A549 (cell line): ENCODE measurements at regions not wholly inside any gene's neighbourhood (a gene's known extent, or its start where the extent isn't known, plus 50 kb on each side); places are given as distances from the start of the nearest gene placed in this dataset.

Experiments
- ATAC-seq, 2 experiments: fragments of 200-7000 bp in 1 of 2; fragments of >200 bp in 1 of 2; cut with Nextera tagmentation in 1 of 2; cut with Tn5 transposase in 1 of 2; 3 replicates each; pipeline versions ENCODE4 v1.8.0 to v1.9.1; 2018 to 2020; ENCODE audit warnings: mild to moderate bottlenecking in 1 of 2, moderate library complexity in 1 of 2
- CTCF ChIA-PET: fragments of 300-600 bp; sonication (Branson Sonifier 250); formaldehyde crosslinking; extraction: SDS; loops from one replicate; lab custom pipeline; 2021; ENCODE audit warnings: antibody characterized with exemption, inconsistent platforms; lab: Yijun Ruan, JAX
- POLR2A ChIA-PET: fragments of 350-600 bp; formaldehyde crosslinking; extraction: SDS; loops from one replicate; lab custom pipeline; 2021; ENCODE audit warnings: antibody characterized with exemption, inconsistent platforms; lab: Yijun Ruan, JAX
- DNase-seq, 2 experiments: peaks; one replicate each; pipeline versions ENCODE4 v3.0.0 to v3.0.0-alpha.2; 2011 to 2016; ENCODE audit warnings: low read depth in 1 of 2, low spot score in 1 of 2
- FAIRE-seq: peaks from 2 replicates; lab custom pipeline; 2011; peaks lifted over from hg19 to GRCh38; lab: Jason Lieb, UNC
- H3K27ac ChIP-seq, 2 experiments: fragments of >200 bp; sonication (Bioruptor Twin); formaldehyde crosslinking; 3 replicates each; pipeline ENCODE4 v1.5.1; 2016 to 2017
- H3K4me1 ChIP-seq: fragments of >200 bp; sonication (Bioruptor Twin); formaldehyde crosslinking; 3 replicates; pipeline ENCODE4 v1.6.1; 2016
- H3K4me2 ChIP-seq: fragments of >200 bp; sonication (Bioruptor Twin); formaldehyde crosslinking; 3 replicates; pipeline ENCODE4 v1.6.1; 2016
- H3K4me3 ChIP-seq: fragments of >200 bp; sonication (Bioruptor Twin); formaldehyde crosslinking; 3 replicates; pipeline ENCODE4 v1.5.1; 2016
- H3K9me3 ChIP-seq: fragments of >200 bp; sonication (Bioruptor Twin); formaldehyde crosslinking; 3 replicates; pipeline ENCODE4 v1.6.1; 2016
- BHLHE40 ChIP-seq: IDR thresholded peaks from 2 replicates; pipeline ENCODE4 v1.6.1; 2012; ENCODE audit warnings: low read depth, low read length, inconsistent platforms
- CBX2 ChIP-seq: fragments of 200-600 bp; sonication (generic); IDR thresholded peaks from 2 replicates; pipeline ENCODE4 v1.6.1; 2016; ENCODE audit warnings: low read depth, mild to moderate bottlenecking, borderline replicate concordance
- CBX8 ChIP-seq: fragments of 200-600 bp; sonication (generic); IDR thresholded peaks from 2 replicates; pipeline ENCODE4 v1.6.1; 2016
- CHD4 ChIP-seq: fragments of 200-600 bp; sonication (generic); IDR thresholded peaks from 2 replicates; pipeline ENCODE4 v1.6.1; 2016; ENCODE audit warnings: antibody characterized with exemption, mild to moderate bottlenecking, borderline replicate concordance
- ESRRA ChIP-seq: fragments of 150-350 bp; IDR thresholded peaks from 2 replicates; pipeline ENCODE4 v1.6.1; 2014; ENCODE audit warnings: mild to moderate bottlenecking, low read length, borderline replicate concordance
- HDAC2 ChIP-seq: fragments of 200-600 bp; sonication (generic); IDR thresholded peaks from 2 replicates; pipeline ENCODE4 v1.6.1; 2016
- HOXB5 ChIP-seq: fragments of 250-450 bp; sonication (Bioruptor Pico); IDR thresholded peaks from 2 replicates; pipeline ENCODE4 v1.5.0; 2020; ENCODE audit warnings: mild to moderate bottlenecking, moderate library complexity
- KDM1A ChIP-seq: fragments of 200-600 bp; sonication (generic); IDR thresholded peaks from 2 replicates; pipeline ENCODE4 v1.6.1; 2016; ENCODE audit warnings: low read depth, mild to moderate bottlenecking
- KDM5A ChIP-seq: fragments of 200-600 bp; sonication (generic); IDR thresholded peaks from 2 replicates; pipeline ENCODE4 v1.6.1; 2016; ENCODE audit warnings: antibody characterized with exemption, mild to moderate bottlenecking
- MAFK ChIP-seq: fragments of 450-650 bp; IDR thresholded peaks from 2 replicates; pipeline ENCODE4 v1.6.1; 2014; ENCODE audit not compliant: partially characterized antibody
- MYC ChIP-seq: IDR thresholded peaks from 2 replicates; pipeline ENCODE4 v1.6.1; 2012; ENCODE audit warnings: mild to moderate bottlenecking, inconsistent platforms, low read length, improper control_type of control experiment, borderline replicate concordance
- PHF8 ChIP-seq: fragments of 200-600 bp; sonication (generic); IDR thresholded peaks from 2 replicates; pipeline ENCODE4 v1.6.1; 2016; ENCODE audit warnings: low read depth, mild to moderate bottlenecking, antibody characterized with exemption, moderate library complexity, borderline replicate concordance
- POLR2AphosphoS2 ChIP-seq: conservative IDR thresholded peaks from 2 replicates; pipeline ENCODE4 v1.6.1; 2012; ENCODE audit warnings: low read length, improper control_type of control experiment, inconsistent platforms
- RNF2 ChIP-seq: fragments of 200-600 bp; sonication (generic); IDR thresholded peaks from 2 replicates; pipeline ENCODE4 v1.6.1; 2016; ENCODE audit warnings: low read depth, mild to moderate bottlenecking, antibody characterized with exemption, moderate library complexity, borderline replicate concordance
- SMC3 ChIP-seq: fragments of >200 bp; sonication (Bioruptor Twin); formaldehyde crosslinking; IDR thresholded peaks from 3 replicates; pipeline ENCODE4 v1.6.1; 2018; ENCODE audit warnings: inconsistent platforms
- TP53 ChIP-seq: fragments of 250-450 bp; sonication (Bioruptor Pico); IDR thresholded peaks from 2 replicates; pipeline ENCODE4 v1.5.0; 2021; ENCODE audit warnings: mild to moderate bottlenecking, moderate library complexity
- ZC3H11A ChIP-seq: fragments of 450-650 bp; IDR thresholded peaks from 2 replicates; pipeline ENCODE4 v1.6.1; 2014; ENCODE audit warnings: antibody characterized with exemption, mild to moderate bottlenecking
- ZFP36 ChIP-seq: fragments of 450-650 bp; IDR thresholded peaks from 2 replicates; pipeline ENCODE4 v1.6.1; 2014; ENCODE audit warnings: borderline replicate concordance; ENCODE audit not compliant: partially characterized antibody
- ZNF302 ChIP-seq: fragments of 250-450 bp; sonication (Bioruptor Pico); IDR thresholded peaks from 2 replicates; pipeline ENCODE4 v1.9.0; 2021; ENCODE audit warnings: inconsistent platforms, mild to moderate bottlenecking, moderate library complexity
- WGBS: methylation state at CpG from one replicate; pipeline ENCODE4 v1.1.6; 2017; ENCODE audit errors: missing lambda C conversion rate; 5-methylcytosine and 5-hydroxymethylcytosine counted together
- TF ChIP-seq, protein P1 (sequence below): IDR thresholded peaks from 2 replicates; pipeline ENCODE4 v1.6.1; 2012
- TF ChIP-seq, protein P2 (sequence below): fragments of 450-650 bp; IDR thresholded peaks from 2 replicates; pipeline ENCODE4 v1.6.1; 2014; ENCODE audit warnings: antibody characterized with exemption
- TF ChIP-seq, protein P3 (sequence below): fragments of 250-450 bp; sonication (Bioruptor Pico); IDR thresholded peaks from 2 replicates; pipeline ENCODE4 v1.5.0; 2021; ENCODE audit warnings: mild to moderate bottlenecking, moderate library complexity, borderline replicate concordance
- TF ChIP-seq, protein P4 (sequence below): IDR thresholded peaks from 2 replicates; pipeline ENCODE4 v1.6.1; 2012
- TF ChIP-seq, protein P5 (sequence below): IDR thresholded peaks from 2 replicates; pipeline ENCODE4 v1.6.1; 2012; ENCODE audit warnings: low read depth, borderline replicate concordance

DNA sequence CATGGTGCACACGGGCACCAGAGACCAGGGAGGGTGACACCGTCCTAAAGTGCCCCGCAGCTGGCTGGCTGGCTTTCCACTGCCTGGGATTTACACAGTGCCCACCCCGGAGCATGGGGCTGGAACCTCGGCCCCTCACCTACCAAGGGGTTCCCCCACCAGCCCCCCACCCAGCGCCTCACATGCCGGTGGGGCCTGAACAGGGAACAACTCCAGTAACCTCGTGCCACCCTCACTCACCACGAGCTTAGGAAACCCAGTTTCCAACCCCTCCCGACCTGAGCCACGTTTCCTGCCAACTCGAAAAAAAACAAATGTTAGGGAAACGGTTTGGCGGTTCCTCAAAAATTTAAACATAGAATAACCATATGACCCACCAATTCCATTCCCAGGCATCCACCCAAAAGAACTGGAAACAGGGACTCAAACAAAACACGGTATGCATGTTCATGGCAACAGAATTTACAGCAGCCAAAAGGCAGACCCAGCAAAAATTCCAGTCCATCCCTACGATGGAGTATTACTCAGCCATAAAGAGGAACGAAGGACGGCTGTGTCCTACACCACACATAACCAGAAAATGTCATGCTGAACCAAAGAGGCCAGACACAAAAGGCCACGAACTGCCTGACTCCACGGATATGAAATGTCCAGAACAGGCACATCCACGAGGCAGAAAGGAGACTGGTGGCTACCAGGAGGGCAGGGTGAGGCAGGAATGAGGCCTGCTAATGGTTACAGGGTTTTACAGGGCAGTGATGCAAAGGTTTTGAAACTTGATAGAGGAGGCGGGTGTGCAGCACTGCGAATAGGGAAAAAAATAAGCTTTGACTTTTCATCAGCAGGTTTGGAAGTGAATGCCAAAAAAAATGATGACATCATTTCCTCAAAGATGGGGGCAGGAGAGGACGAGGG, 68.9 kb downstream of the NCOR2 start:
- no peak overlapping the region for H3K4me2 ChIP-seq
- peaks cover 23% of the 10 kb centered on the region for H3K4me1 ChIP-seq
- ATAC-seq, result no peak
- no peaks in the 10 kb centered on the region for H3K9me3 ChIP-seq
- TF ChIP-seq ZC3H11A (no peak), ZFP36 (no peak), PHF8 (no peak), RNF2 (no peak), ZNF302 (CRISPR knock-in tag) (no peak), POLR2AphosphoS2 (no peak), CBX8 (no peak), MAFK (no peak), KDM5A (no peak), KDM1A (no peak), SMC3 (no peak), HDAC2 (no peak), TP53 (CRISPR knock-in tag) (no peak), CBX2 (no peak)
- TF ChIP-seq, protein P1, sequence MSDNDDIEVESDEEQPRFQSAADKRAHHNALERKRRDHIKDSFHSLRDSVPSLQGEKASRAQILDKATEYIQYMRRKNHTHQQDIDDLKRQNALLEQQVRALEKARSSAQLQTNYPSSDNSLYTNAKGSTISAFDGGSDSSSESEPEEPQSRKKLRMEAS, result no peak
- TF ChIP-seq, protein P2, sequence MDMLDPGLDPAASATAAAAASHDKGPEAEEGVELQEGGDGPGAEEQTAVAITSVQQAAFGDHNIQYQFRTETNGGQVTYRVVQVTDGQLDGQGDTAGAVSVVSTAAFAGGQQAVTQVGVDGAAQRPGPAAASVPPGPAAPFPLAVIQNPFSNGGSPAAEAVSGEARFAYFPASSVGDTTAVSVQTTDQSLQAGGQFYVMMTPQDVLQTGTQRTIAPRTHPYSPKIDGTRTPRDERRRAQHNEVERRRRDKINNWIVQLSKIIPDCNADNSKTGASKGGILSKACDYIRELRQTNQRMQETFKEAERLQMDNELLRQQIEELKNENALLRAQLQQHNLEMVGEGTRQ, result no peak
- TF ChIP-seq, protein P3, sequence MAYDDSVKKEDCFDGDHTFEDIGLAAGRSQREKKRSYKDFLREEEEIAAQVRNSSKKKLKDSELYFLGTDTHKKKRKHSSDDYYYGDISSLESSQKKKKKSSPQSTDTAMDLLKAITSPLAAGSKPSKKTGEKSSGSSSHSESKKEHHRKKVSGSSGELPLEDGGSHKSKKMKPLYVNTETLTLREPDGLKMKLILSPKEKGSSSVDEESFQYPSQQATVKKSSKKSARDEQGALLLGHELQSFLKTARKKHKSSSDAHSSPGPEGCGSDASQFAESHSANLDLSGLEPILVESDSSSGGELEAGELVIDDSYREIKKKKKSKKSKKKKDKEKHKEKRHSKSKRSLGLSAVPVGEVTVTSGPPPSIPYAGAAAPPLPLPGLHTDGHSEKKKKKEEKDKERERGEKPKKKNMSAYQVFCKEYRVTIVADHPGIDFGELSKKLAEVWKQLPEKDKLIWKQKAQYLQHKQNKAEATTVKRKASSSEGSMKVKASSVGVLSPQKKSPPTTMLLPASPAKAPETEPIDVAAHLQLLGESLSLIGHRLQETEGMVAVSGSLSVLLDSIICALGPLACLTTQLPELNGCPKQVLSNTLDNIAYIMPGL (CRISPR knock-in tag), result no peak
- H3K4me3 ChIP-seq, result no peak overlapping the region
- WGBS, result 89% methylated on average over 23 of the region's 24 CpGs
- POLR2A ChIA-PET, result no interaction called here
- H3K27ac ChIP-seq, result peak overlapping the region in 1 of 2 experiments; percentile 71; a peak in 1 of 6 replicates
- no peak for DNase-seq
- FAIRE-seq, result no peak
- CTCF ChIA-PET, result interaction anchor here (0.8 to 2.0 kb wide), 4 partner anchors 12 to 494 kb away, joined by 3 to 6 read pairs (median 4); no protein-coding TSS in a partner anchor

DNA sequence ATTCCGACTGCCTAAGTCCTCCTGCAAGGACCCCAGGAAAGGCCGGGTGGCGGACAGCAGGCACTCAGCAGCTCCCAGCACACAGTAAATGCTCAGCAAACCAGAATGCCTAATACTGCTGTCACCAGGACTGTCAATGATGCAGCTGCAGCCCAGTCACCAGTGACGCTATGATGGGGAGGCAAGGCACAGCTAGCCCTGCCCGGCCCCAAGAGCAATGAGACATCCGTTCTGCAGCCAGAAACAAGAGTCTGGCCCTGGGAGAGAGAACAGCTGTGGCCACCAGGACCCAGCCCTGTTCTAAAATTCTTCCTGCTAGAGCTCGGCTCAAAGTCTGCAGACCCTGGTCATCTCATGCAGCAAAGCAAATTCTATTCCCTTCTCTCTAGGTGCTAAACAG, 69.8 kb downstream of the NCOR2 start:
- DNase-seq (no peak), FAIRE-seq (no peak), ATAC-seq (no peak)
- Histone ChIP-seq H3K27ac (no peak overlapping the region), H3K4me2 (no peak overlapping the region), H3K4me1 (peaks cover 23% of the 10 kb centered on the region), H3K9me3 (no peaks in the 10 kb centered on the region), H3K4me3 (no peak overlapping the region)
- WGBS, result 84% methylated on average over 7 of the region's 7 CpGs
- CTCF ChIA-PET, result interaction anchor here (0.8 to 2.0 kb wide), 4 partner anchors 12 to 493 kb away, joined by 3 to 6 read pairs (median 4); no protein-coding TSS in a partner anchor
- POLR2A ChIA-PET, result no interaction called here
- TF ChIP-seq HOXB5, result no peak
- TF ChIP-seq, protein P4, sequence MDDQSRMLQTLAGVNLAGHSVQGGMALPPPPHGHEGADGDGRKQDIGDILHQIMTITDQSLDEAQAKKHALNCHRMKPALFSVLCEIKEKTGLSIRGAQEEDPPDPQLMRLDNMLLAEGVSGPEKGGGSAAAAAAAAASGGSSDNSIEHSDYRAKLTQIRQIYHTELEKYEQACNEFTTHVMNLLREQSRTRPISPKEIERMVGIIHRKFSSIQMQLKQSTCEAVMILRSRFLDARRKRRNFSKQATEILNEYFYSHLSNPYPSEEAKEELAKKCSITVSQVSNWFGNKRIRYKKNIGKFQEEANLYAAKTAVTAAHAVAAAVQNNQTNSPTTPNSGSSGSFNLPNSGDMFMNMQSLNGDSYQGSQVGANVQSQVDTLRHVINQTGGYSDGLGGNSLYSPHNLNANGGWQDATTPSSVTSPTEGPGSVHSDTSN, result no peak
- TF ChIP-seq KDM5A, result no peak
- TF ChIP-seq, protein P5, sequence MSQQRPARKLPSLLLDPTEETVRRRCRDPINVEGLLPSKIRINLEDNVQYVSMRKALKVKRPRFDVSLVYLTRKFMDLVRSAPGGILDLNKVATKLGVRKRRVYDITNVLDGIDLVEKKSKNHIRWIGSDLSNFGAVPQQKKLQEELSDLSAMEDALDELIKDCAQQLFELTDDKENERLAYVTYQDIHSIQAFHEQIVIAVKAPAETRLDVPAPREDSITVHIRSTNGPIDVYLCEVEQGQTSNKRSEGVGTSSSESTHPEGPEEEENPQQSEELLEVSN, result no peak
- TF ChIP-seq ESRRA, result no peak
- no peak for TF ChIP-seq BHLHE40
- TF ChIP-seq ZC3H11A, result no peak
- no peak for TF ChIP-seq MYC
- no peak for TF ChIP-seq CHD4
- TF ChIP-seq, protein P3 (CRISPR knock-in tag), result no peak
